PC-3 (cell line): ENCODE measurements at regions not wholly inside any gene's neighbourhood (a gene's known extent, or its start where the extent isn't known, plus 50 kb on each side); places are given as distances from the start of the nearest gene placed in this dataset.

Source experiments
- CTCF ChIP-seq: fragments of 300-600 bp; sonication (generic); conservative IDR thresholded peaks from 2 replicates; pipeline ENCODE4 v1.5.1; 2017; ENCODE audit warnings: antibody characterized with exemption, low read depth, mild to moderate bottlenecking, low read length
- EZH2 ChIP-seq: fragments of 300-600 bp; sonication (generic); IDR thresholded peaks from one replicate; pipeline ENCODE4 v1.6.1; 2017; ENCODE audit warnings: antibody characterized with exemption, mild to moderate bottlenecking, low read length; ENCODE audit not compliant: unreplicated experiment

- no peak for TF ChIP-seq CTCF
- TF ChIP-seq EZH2: no peak
Observed at GRCh38 chr7:115289971-115290370, 368.1 kb downstream of the MDFIC start.
